ENCODE measurements at regions not wholly inside any gene's neighbourhood (a gene's known extent, or its start where the extent isn't known, plus 50 kb on each side); places are given as distances from the start of the nearest gene placed in this dataset.

DNA sequence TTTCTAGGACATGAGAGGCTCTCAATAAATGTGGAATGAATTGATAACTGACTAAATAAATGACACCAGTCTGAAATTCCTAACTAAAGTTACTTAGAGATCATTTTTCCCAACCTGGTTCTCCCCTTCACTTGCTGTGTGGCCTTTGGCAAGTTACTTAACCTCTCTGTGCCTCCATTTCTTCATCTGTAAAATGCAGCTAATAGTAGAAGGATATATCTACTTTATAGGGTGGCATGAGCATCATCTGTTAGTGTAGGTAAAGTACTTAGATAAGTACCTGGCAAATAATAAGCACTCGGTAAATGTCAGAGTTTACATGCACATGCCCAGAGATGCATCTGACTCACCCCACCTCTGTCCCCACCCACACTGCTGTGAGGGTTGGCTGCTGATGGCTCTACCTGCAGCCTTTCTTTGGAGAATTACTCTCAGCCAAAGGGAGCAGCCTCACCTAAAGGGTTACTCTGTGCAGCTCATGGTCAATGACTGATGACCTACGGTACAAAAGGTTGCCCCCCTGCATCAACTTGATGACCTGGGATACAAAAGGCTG lies 139.3 kb downstream of the CHIC2 start:
- Histone ChIP-seq H3K36me3 (ENCODE audit: control insufficient read depth, insufficient read depth, low read length) (no peaks in the 10 kb centered on the region), H3K27me3 (replicated peaks; ENCODE audit: control insufficient read depth, insufficient read depth, low read length) (no peaks in the 10 kb centered on the region; the same call in 1 of the 2 replicates), H3K4me3 (replicated peaks; ENCODE audit: low read depth, low read length) (no peak overlapping the region)
- DNase-seq (ENCODE audit: extremely low read depth, insufficient read length) = no peak
- TF ChIP-seq, protein P1, sequence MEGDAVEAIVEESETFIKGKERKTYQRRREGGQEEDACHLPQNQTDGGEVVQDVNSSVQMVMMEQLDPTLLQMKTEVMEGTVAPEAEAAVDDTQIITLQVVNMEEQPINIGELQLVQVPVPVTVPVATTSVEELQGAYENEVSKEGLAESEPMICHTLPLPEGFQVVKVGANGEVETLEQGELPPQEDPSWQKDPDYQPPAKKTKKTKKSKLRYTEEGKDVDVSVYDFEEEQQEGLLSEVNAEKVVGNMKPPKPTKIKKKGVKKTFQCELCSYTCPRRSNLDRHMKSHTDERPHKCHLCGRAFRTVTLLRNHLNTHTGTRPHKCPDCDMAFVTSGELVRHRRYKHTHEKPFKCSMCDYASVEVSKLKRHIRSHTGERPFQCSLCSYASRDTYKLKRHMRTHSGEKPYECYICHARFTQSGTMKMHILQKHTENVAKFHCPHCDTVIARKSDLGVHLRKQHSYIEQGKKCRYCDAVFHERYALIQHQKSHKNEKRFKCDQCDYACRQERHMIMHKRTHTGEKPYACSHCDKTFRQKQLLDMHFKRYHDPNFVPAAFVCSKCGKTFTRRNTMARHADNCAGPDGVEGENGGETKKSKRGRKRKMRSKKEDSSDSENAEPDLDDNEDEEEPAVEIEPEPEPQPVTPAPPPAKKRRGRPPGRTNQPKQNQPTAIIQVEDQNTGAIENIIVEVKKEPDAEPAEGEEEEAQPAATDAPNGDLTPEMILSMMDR (IDR thresholded peaks at IDR 0.05; ENCODE audit: insufficient read depth, low read length, poor library complexity, severe bottlenecking) = no peak

DNA sequence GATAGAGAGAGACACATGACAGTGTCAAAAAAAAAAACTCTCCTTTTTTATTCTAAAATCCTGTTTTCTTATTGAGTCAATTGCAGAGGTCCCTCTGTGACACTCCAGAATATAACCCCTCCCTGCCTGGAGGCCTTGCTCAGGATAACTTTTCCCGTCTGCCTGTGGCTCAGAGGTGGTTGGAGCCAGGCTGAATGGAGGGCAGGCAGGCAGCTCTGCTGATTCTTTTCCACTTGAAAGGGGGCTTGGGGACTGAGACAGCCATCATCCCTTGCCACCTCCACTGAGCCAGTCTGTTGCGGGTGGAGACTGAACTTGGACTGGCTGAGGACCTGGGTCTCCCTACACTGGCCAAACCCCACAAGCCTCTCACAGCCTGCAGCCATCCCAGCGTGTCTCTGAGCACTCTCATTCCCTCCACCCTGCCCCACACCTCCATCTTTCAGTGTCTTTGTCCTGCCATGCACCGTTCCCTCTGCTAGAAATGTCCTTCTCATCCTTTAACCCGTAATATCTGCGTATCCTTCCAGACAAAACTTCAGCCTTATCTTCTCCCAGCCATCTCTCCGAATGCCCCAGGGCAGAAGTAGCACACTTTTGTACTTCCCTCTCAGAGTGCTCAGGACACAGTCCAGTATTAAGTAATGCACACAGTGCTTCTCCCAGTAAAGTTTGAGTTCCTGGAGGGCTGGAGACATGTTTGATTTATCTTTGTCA lies 139.9 kb downstream of the CHIC2 start:
- TF ChIP-seq, protein P1 (IDR thresholded peaks at IDR 0.05; ENCODE audit: insufficient read depth, low read length, poor library complexity, severe bottlenecking) = no peak
- DNase-seq (ENCODE audit: extremely low read depth, insufficient read length) = no peak
- H3K4me3 ChIP-seq (replicated peaks; ENCODE audit: low read depth, low read length) = no peak overlapping the region
- no peaks in the 10 kb centered on the region; the same call in 1 of the 2 replicates for H3K27me3 ChIP-seq (replicated peaks; ENCODE audit: control insufficient read depth, insufficient read depth, low read length)
- no peaks in the 10 kb centered on the region for H3K36me3 ChIP-seq (ENCODE audit: control insufficient read depth, insufficient read depth, low read length)

DNA sequence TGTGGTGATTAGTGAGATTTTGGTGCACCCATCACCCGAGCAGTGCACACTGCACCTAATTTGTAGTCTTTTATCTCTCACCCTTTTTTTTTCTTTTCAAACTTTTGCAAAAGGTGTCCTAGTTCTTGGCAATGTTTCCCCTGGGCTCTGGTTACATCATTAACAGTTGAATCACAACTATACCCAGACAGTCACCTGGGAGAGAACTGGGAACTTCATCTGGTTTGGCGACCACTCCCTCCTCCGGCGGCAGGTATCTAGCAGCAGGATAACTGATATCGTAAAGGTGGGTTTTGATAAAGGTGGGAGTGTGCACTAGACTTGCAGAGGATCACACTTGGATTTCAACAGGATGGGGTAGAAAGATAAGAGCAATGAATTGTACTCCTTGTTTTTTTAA lies 140.5 kb downstream of the CHIC2 start:
- Histone ChIP-seq H3K4me3 (replicated peaks; ENCODE audit: low read depth, low read length) (no peak overlapping the region), H3K36me3 (ENCODE audit: control insufficient read depth, insufficient read depth, low read length) (no peaks in the 10 kb centered on the region), H3K27me3 (replicated peaks; ENCODE audit: control insufficient read depth, insufficient read depth, low read length) (no peaks in the 10 kb centered on the region; the same call in 1 of the 2 replicates)
- no peak for DNase-seq (ENCODE audit: extremely low read depth, insufficient read length)
- TF ChIP-seq, protein P1 (IDR thresholded peaks at IDR 0.05; ENCODE audit: insufficient read depth, low read length, poor library complexity, severe bottlenecking) = no peak

DNA sequence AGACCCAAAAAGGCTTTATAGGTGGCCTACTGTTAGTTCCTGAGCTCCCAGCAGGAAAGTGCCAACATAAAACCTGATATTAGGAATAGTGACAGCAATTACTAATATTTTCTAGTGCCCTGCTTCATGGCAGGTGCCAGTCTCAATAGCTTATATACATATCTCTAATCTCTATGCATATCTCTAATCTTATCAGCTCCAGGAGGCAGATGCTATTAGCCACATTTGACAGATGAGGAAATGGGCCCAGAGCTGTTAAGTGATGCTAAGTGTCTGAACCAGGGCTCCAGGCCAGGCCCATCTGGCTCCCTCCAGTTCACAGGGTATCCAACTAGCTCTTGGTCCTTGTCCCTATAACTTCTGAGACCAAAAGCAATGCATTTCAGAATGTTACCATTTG lies 142.5 kb downstream of the CHIC2 start:
- DNase-seq (ENCODE audit: extremely low read depth, insufficient read length) = no peak
- no peak overlapping the region for H3K4me3 ChIP-seq (replicated peaks; ENCODE audit: low read depth, low read length)
- H3K27me3 ChIP-seq (replicated peaks; ENCODE audit: control insufficient read depth, insufficient read depth, low read length) = no peaks in the 10 kb centered on the region; the same call in none of the 2 replicates
- no peaks in the 10 kb centered on the region for H3K36me3 ChIP-seq (ENCODE audit: control insufficient read depth, insufficient read depth, low read length)
- TF ChIP-seq, protein P1 (IDR thresholded peaks at IDR 0.05; ENCODE audit: insufficient read depth, low read length, poor library complexity, severe bottlenecking) = no peak

DNA sequence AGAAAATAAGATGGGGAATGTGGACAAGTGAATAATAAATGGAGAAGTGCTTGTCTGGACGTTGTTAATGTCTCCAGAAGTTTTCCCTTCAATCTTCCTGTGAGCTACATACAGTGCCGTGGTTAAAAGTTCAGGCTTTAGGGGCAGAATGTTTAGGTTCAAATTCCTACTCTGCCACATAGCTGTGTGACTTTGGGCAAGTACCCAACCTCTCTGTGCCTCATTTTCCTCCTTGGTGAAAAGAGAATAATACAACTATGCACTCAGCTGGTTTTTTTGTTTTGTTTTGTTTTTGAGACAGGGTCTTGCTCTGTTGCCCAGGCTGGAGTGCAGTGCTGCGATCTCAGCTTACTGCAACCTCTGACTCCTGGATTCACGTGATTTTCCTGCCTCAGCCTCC lies 143.5 kb downstream of the CHIC2 start:
- H3K4me3 ChIP-seq (replicated peaks; ENCODE audit: low read depth, low read length) = no peak overlapping the region
- no peaks in the 10 kb centered on the region; the same call in none of the 2 replicates for H3K27me3 ChIP-seq (replicated peaks; ENCODE audit: control insufficient read depth, insufficient read depth, low read length)
- H3K36me3 ChIP-seq (ENCODE audit: control insufficient read depth, insufficient read depth, low read length) = no peaks in the 10 kb centered on the region
- no peak for DNase-seq (ENCODE audit: extremely low read depth, insufficient read length)
- TF ChIP-seq, protein P1 (IDR thresholded peaks at IDR 0.05; ENCODE audit: insufficient read depth, low read length, poor library complexity, severe bottlenecking) = no peak

Data from GM06990 (cell line).